ENCODE measurements at regions not wholly inside any gene's neighbourhood (a gene's known extent, or its start where the extent isn't known, plus 50 kb on each side); places are given as distances from the start of the nearest gene placed in this dataset.

- TF ChIP-seq CTCF (IDR thresholded peaks at IDR 0.05), result no peak
- no peak overlapping the region for H3K4me3 Mint-ChIP-seq (ENCODE audit: unreplicated experiment)
- no peak for DNase-seq (ENCODE audit: extremely low spot score, unreplicated experiment)
- H3K27me3 Mint-ChIP-seq (ENCODE audit: unreplicated experiment), result peaks cover 49% of the 10 kb centered on the region
- no peaks in the 10 kb centered on the region for H3K36me3 Mint-ChIP-seq (ENCODE audit: unreplicated experiment)
- no peaks in the 10 kb centered on the region for H3K4me1 Mint-ChIP-seq (ENCODE audit: unreplicated experiment)
- no peaks in the 10 kb centered on the region for H3K9me3 Mint-ChIP-seq (ENCODE audit: unreplicated experiment)
- H3K27ac Mint-ChIP-seq (ENCODE audit: unreplicated experiment), result no peak overlapping the region
Measured at GRCh38 chr14:89017417-89017816, 193.0 kb downstream of the TTC8 start.

GRCh38 chr14:89022274-89022673, 197.8 kb downstream of the TTC8 start:
- Mint-ChIP-seq H3K4me3 (ENCODE audit: unreplicated experiment) (no peak overlapping the region), H3K27me3 (ENCODE audit: unreplicated experiment) (peaks cover 68% of the 10 kb centered on the region), H3K9me3 (ENCODE audit: unreplicated experiment) (no peaks in the 10 kb centered on the region)

GRCh38 chr14:89024691-89025090, 200.2 kb downstream of the TTC8 start:
- TF ChIP-seq CTCF (IDR thresholded peaks at IDR 0.05), result no peak

More at GRCh38 chr14:89022274-89022673, 197.8 kb downstream of the TTC8 start:
- Mint-ChIP-seq H3K36me3 (ENCODE audit: unreplicated experiment) (no peaks in the 10 kb centered on the region), H3K27ac (ENCODE audit: unreplicated experiment) (no peak overlapping the region), H3K4me1 (ENCODE audit: unreplicated experiment) (no peaks in the 10 kb centered on the region)
- TF ChIP-seq CTCF (IDR thresholded peaks at IDR 0.05), result no peak
- DNase-seq (ENCODE audit: extremely low spot score, unreplicated experiment), result no peak

GRCh38 chr14:89025561-89026236, 201.2 kb downstream of the TTC8 start:
- H3K9me3 Mint-ChIP-seq (ENCODE audit: unreplicated experiment), result no peaks in the 10 kb centered on the region
- TF ChIP-seq CTCF (IDR thresholded peaks at IDR 0.05), result no peak
- H3K4me3 Mint-ChIP-seq (ENCODE audit: unreplicated experiment), result peak overlapping the region; percentile 17
- H3K36me3 Mint-ChIP-seq (ENCODE audit: unreplicated experiment), result no peaks in the 10 kb centered on the region
- no peak for DNase-seq (ENCODE audit: extremely low spot score, unreplicated experiment)
- no peaks in the 10 kb centered on the region for H3K4me1 Mint-ChIP-seq (ENCODE audit: unreplicated experiment)
- peaks cover 66% of the 10 kb centered on the region for H3K27me3 Mint-ChIP-seq (ENCODE audit: unreplicated experiment)
- H3K27ac Mint-ChIP-seq (ENCODE audit: unreplicated experiment), result no peak overlapping the region

More at GRCh38 chr14:89024691-89025090, 200.2 kb downstream of the TTC8 start:
- Mint-ChIP-seq H3K27me3 (ENCODE audit: unreplicated experiment) (peaks cover 61% of the 10 kb centered on the region), H3K9me3 (ENCODE audit: unreplicated experiment) (no peaks in the 10 kb centered on the region), H3K4me1 (ENCODE audit: unreplicated experiment) (no peaks in the 10 kb centered on the region), H3K4me3 (ENCODE audit: unreplicated experiment) (no peak overlapping the region), H3K27ac (ENCODE audit: unreplicated experiment) (no peak overlapping the region), H3K36me3 (ENCODE audit: unreplicated experiment) (no peaks in the 10 kb centered on the region)
- DNase-seq (ENCODE audit: extremely low spot score, unreplicated experiment), result no peak

GRCh38 chr14:89027097-89027740, 202.8 kb downstream of the TTC8 start:
- H3K4me1 Mint-ChIP-seq (ENCODE audit: unreplicated experiment), result no peaks in the 10 kb centered on the region
- no peaks in the 10 kb centered on the region for H3K9me3 Mint-ChIP-seq (ENCODE audit: unreplicated experiment)
- peaks cover 54% of the 10 kb centered on the region for H3K27me3 Mint-ChIP-seq (ENCODE audit: unreplicated experiment)
- DNase-seq (ENCODE audit: extremely low spot score, unreplicated experiment), result peak; percentile 88
- H3K27ac Mint-ChIP-seq (ENCODE audit: unreplicated experiment), result no peak overlapping the region
- peak overlapping the region; percentile 72 for H3K4me3 Mint-ChIP-seq (ENCODE audit: unreplicated experiment)
- no peaks in the 10 kb centered on the region for H3K36me3 Mint-ChIP-seq (ENCODE audit: unreplicated experiment)
- TF ChIP-seq CTCF (IDR thresholded peaks at IDR 0.05), result peak; percentile 97

Data from osteocyte (in vitro differentiated cells).